DOHH2 (cell line): ENCODE measurements at regions not wholly inside any gene's neighbourhood (a gene's known extent, or its start where the extent isn't known, plus 50 kb on each side); places are given as distances from the start of the nearest gene placed in this dataset.

ENCODE experiments used
- EZH2phosphoT487 ChIP-seq: fragments of 200-600 bp; sonication (generic); IDR thresholded peaks from 2 replicates; pipeline ENCODE4 v1.6.1; 2017; ENCODE audit warnings: borderline replicate concordance, mild to moderate bottlenecking, antibody characterized with exemption, low read length, moderate library complexity, mixed read lengths
- TF ChIP-seq, protein P1 (sequence below): fragments of 200-600 bp; sonication (generic); IDR thresholded peaks from one replicate; pipeline ENCODE4 v1.5.1; 2014; ENCODE audit warnings: antibody characterized with exemption, mild to moderate bottlenecking, low read depth, low read length; ENCODE audit not compliant: poor library complexity, severe bottlenecking

DNA sequence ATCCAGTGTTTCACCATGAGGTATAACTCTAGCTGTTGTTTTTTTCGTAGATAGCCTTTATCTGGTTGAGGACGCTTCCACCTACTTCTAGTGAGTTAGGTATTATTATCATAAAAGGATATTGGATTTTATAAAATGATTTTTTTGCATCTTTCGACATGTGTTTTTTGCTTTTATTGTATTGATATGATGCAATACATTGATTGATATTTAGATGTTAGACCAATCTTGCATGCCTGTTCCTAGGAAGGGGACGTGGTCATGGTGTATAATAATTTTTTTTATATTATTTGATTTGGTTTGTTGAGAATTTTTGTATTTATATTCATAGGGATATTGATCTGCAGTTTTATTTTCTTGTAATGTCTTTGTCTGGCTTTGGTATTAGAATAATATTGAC is 193.3 kb downstream of the HS3ST3B1 start:
- TF ChIP-seq, protein P1, sequence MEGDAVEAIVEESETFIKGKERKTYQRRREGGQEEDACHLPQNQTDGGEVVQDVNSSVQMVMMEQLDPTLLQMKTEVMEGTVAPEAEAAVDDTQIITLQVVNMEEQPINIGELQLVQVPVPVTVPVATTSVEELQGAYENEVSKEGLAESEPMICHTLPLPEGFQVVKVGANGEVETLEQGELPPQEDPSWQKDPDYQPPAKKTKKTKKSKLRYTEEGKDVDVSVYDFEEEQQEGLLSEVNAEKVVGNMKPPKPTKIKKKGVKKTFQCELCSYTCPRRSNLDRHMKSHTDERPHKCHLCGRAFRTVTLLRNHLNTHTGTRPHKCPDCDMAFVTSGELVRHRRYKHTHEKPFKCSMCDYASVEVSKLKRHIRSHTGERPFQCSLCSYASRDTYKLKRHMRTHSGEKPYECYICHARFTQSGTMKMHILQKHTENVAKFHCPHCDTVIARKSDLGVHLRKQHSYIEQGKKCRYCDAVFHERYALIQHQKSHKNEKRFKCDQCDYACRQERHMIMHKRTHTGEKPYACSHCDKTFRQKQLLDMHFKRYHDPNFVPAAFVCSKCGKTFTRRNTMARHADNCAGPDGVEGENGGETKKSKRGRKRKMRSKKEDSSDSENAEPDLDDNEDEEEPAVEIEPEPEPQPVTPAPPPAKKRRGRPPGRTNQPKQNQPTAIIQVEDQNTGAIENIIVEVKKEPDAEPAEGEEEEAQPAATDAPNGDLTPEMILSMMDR: no peak
- TF ChIP-seq EZH2phosphoT487: no peak
